C4-2B (cell line): ENCODE measurements at regions not wholly inside any gene's neighbourhood (a gene's known extent, or its start where the extent isn't known, plus 50 kb on each side); places are given as distances from the start of the nearest gene placed in this dataset.

Source experiments
- CTCF ChIP-seq: fragments of 450-650 bp; conservative IDR thresholded peaks from 2 replicates; pipeline ENCODE4 v1.5.1; 2017; ENCODE audit warnings: mild to moderate bottlenecking
- ZFX ChIP-seq: fragments of 450-650 bp; IDR thresholded peaks from 2 replicates; pipeline ENCODE4 v1.6.1; 2017

GRCh38 chr13:67515895-67516294 is 285.8 kb upstream of the PCDH9 start:
- no peak for TF ChIP-seq CTCF
- no peak for TF ChIP-seq ZFX
